ENCODE measurements at regions not wholly inside any gene's neighbourhood (a gene's known extent, or its start where the extent isn't known, plus 50 kb on each side); places are given as distances from the start of the nearest gene placed in this dataset.

DNA sequence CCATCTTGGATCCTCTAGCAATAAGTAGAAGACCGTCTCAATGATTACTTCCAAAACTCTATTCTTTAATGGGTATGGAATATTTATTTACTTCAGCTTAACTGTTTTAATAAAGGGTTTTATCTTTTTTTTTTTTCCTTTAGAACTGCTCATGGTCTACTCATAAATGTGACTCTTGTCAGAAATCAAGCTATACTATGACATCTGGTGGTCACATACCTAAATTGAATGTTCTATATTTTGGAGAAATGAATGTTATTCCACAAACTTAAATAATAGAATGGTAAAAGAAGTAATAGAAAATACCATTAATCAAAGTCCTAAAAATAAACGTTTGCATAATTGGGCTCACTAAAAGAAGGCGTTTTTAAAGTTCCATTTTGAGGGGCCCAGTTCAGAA is 131.2 kb upstream of the PLCXD3 start:
- no peak for DNase-seq (ENCODE audit: low read depth)
- no peak overlapping the region for H3K4me3 ChIP-seq (ENCODE audit: low read depth, low read length)
- TF ChIP-seq, protein P1, sequence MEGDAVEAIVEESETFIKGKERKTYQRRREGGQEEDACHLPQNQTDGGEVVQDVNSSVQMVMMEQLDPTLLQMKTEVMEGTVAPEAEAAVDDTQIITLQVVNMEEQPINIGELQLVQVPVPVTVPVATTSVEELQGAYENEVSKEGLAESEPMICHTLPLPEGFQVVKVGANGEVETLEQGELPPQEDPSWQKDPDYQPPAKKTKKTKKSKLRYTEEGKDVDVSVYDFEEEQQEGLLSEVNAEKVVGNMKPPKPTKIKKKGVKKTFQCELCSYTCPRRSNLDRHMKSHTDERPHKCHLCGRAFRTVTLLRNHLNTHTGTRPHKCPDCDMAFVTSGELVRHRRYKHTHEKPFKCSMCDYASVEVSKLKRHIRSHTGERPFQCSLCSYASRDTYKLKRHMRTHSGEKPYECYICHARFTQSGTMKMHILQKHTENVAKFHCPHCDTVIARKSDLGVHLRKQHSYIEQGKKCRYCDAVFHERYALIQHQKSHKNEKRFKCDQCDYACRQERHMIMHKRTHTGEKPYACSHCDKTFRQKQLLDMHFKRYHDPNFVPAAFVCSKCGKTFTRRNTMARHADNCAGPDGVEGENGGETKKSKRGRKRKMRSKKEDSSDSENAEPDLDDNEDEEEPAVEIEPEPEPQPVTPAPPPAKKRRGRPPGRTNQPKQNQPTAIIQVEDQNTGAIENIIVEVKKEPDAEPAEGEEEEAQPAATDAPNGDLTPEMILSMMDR (IDR thresholded peaks at IDR 0.05; ENCODE audit: insufficient read depth, low read depth, low read length, missing control alignments): no peak

DNA sequence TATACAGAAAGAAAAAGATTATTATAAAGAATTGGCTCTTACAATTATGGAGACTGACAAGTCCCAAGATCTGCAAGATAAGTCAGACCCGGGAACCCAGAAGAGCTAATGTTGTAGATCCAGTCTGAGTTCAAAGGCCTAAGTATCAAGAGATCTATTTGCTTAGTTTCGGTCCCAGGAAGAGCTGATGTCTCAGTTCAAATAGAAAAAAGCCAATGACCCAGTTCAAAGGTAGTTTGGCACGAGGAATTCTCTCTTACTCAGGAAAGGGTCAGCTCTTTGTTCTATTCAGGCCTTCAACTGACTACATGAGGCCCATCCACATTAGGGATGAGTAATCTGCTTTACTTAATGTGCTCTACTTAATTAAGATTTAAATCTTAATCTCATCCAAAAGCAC is 128.3 kb upstream of the PLCXD3 start:
- no peak overlapping the region for H3K4me3 ChIP-seq (ENCODE audit: low read depth, low read length)
- TF ChIP-seq, protein P1 (IDR thresholded peaks at IDR 0.05; ENCODE audit: insufficient read depth, low read depth, low read length, missing control alignments): no peak
- no peak for DNase-seq (ENCODE audit: low read depth)

DNA sequence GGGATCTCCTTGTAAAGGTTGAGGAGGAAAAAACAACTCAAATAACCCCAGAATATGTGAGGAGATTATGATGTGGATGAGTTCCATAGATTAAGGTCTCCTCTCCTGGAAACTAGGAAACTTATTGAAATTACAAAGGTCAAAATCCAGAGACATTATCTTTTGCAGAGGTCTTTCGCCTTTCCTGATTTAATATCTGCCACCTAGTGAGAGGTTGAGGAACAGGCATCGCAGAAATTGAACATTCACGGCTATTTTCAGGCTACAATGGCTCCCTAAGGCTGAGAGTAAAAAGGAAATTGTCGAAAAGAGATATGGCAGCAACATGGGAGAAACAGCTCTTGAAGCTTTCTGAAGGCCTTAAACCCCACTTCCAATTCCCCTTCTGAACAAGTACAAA is 127.5 kb upstream of the PLCXD3 start:
- TF ChIP-seq, protein P1 (IDR thresholded peaks at IDR 0.05; ENCODE audit: insufficient read depth, low read depth, low read length, missing control alignments): peak; percentile 11
- peak; percentile 2 for DNase-seq (ENCODE audit: low read depth)

DNA sequence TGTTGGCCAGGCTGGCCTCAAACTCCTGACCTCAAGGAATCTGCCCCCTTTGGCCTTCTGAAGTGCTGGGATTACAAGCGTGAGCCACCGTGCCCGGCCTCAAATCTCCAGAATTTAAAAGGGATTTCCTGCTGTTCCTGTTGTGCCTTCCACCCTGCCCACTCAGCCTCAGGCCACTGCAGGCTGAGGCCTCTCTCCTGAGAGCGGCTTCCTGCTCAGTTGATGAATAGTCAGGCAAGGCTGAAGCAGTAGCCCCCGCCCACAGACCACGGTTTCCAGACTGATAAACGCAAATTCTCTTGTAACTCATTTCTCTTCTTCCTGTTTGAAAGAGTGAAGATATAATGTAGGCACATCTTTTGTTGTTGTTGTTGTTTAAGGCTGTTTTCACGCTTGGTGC is 127.0 kb upstream of the PLCXD3 start:
- peak; percentile 2 for DNase-seq (ENCODE audit: low read depth)
- TF ChIP-seq, protein P1 (IDR thresholded peaks at IDR 0.05; ENCODE audit: insufficient read depth, low read depth, low read length, missing control alignments): no peak

More for the DNA sequence above, 127.5 kb upstream of the PLCXD3 start:
- H3K4me3 ChIP-seq (ENCODE audit: low read depth, low read length): no peak overlapping the region

DNA sequence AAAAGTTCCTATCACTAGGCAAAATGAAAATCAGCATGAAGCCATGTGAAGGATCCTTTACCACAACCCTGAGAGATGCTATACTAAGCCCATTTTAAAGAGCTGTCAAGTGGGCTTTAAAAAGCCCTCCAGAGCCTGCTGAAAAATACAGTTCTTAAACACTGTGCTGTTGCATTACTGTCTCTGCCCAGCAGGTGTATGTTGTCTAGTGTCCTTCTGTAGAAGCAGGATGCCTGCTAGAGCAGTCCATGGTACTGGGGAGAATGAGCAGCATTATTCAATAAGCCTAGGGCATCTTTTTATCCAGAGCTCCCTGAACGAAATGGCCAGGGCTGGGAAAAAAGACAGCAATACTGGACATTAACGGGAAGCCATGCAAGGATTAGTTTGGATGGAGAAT is 126.2 kb upstream of the PLCXD3 start:
- no peak overlapping the region for H3K4me3 ChIP-seq (ENCODE audit: low read depth, low read length)
- peak; percentile 43 for DNase-seq (ENCODE audit: low read depth)
- TF ChIP-seq, protein P1 (IDR thresholded peaks at IDR 0.05; ENCODE audit: insufficient read depth, low read depth, low read length, missing control alignments): peak; percentile 45

More for the DNA sequence above, 127.0 kb upstream of the PLCXD3 start:
- H3K4me3 ChIP-seq (ENCODE audit: low read depth, low read length): no peak overlapping the region

GRCh38 chr5:41629897-41630296 is 119.5 kb upstream of the PLCXD3 start:
- DNase-seq (ENCODE audit: low read depth): no peak
- TF ChIP-seq, protein P1 (IDR thresholded peaks at IDR 0.05; ENCODE audit: insufficient read depth, low read depth, low read length, missing control alignments): no peak

GRCh38 chr5:41625571-41625970 is 115.2 kb upstream of the PLCXD3 start:
- TF ChIP-seq, protein P1 (IDR thresholded peaks at IDR 0.05; ENCODE audit: insufficient read depth, low read depth, low read length, missing control alignments): no peak
- no peak overlapping the region for H3K4me3 ChIP-seq (ENCODE audit: low read depth, low read length)
- DNase-seq (ENCODE audit: low read depth): no peak

More at GRCh38 chr5:41629897-41630296, 119.5 kb upstream of the PLCXD3 start:
- no peak overlapping the region for H3K4me3 ChIP-seq (ENCODE audit: low read depth, low read length)

Data from GM12865 (cell line).